Hematopoietic multipotent progenitor cell treated with erythropoietin and hydrocortisone succinate and interleukin-3 and kit ligand, for 15 days (in vitro differentiated cells): ENCODE measurements at regions not wholly inside any gene's neighbourhood (a gene's known extent, or its start where the extent isn't known, plus 50 kb on each side); places are given as distances from the start of the nearest gene placed in this dataset.

Experiments used
- DNase-seq: peaks from one replicate; pipeline ENCODE4 v3.0.0-alpha.2; 2015; ENCODE audit warnings: low spot score

GRCh38 chr20:60903325-60903971 lies 348.6 kb upstream of the CDH4 start:
- DNase-seq: no peak

GRCh38 chr20:60904730-60905129 lies 347.3 kb upstream of the CDH4 start:
- no peak for DNase-seq

GRCh38 chr20:60905919-60906318 lies 346.1 kb upstream of the CDH4 start:
- DNase-seq: no peak

GRCh38 chr20:60906555-60906954 lies 345.5 kb upstream of the CDH4 start:
- no peak for DNase-seq

- DNase-seq: no peak
These were observed 338.8 kb upstream of the CDH4 start for GRCh38 chr20:60913298-60913697.

GRCh38 chr20:60921022-60921622 lies 330.9 kb upstream of the CDH4 start:
- no peak for DNase-seq

- no peak for DNase-seq
These were observed 325.2 kb upstream of the CDH4 start for GRCh38 chr20:60926831-60927230.

- no peak for DNase-seq
These were observed 323.7 kb upstream of the CDH4 start for GRCh38 chr20:60928341-60928740.

GRCh38 chr20:60930023-60930790 lies 321.9 kb upstream of the CDH4 start:
- no peak for DNase-seq

GRCh38 chr20:60931696-60932095 lies 320.4 kb upstream of the CDH4 start:
- no peak for DNase-seq

GRCh38 chr20:60934724-60935123 lies 317.3 kb upstream of the CDH4 start:
- no peak for DNase-seq

- DNase-seq: no peak
These were observed 316.1 kb upstream of the CDH4 start for GRCh38 chr20:60935971-60936370.

- no peak for DNase-seq
These were observed 314.5 kb upstream of the CDH4 start for GRCh38 chr20:60937585-60937984.

GRCh38 chr20:60941379-60941778 lies 310.7 kb upstream of the CDH4 start:
- no peak for DNase-seq

- no peak for DNase-seq
These were observed 304.2 kb upstream of the CDH4 start for GRCh38 chr20:60947819-60948218.

- DNase-seq: no peak
These were observed 303.8 kb upstream of the CDH4 start for GRCh38 chr20:60948224-60948623.

GRCh38 chr20:60950561-60950960 lies 301.5 kb upstream of the CDH4 start:
- no peak for DNase-seq

- DNase-seq: no peak
These were observed 301.1 kb upstream of the CDH4 start for GRCh38 chr20:60950974-60951373.

- DNase-seq: no peak
These were observed 299.2 kb upstream of the CDH4 start for GRCh38 chr20:60952861-60953260.

- no peak for DNase-seq
These were observed 298.7 kb upstream of the CDH4 start for GRCh38 chr20:60953321-60953720.

GRCh38 chr20:60955706-60956105 lies 296.4 kb upstream of the CDH4 start:
- no peak for DNase-seq

- DNase-seq: no peak
These were observed 295.9 kb upstream of the CDH4 start for GRCh38 chr20:60956194-60956593.

- DNase-seq: no peak
These were observed 294.4 kb upstream of the CDH4 start for GRCh38 chr20:60957621-60958020.
